Astrocyte of the spinal cord (primary cell): ENCODE measurements at regions not wholly inside any gene's neighbourhood (a gene's known extent, or its start where the extent isn't known, plus 50 kb on each side); places are given as distances from the start of the nearest gene placed in this dataset.

Experiments used
- DNase-seq: peaks from one replicate; pipeline ENCODE4 v3.0.0; 2011; ENCODE audit warnings: low read depth, low spot score
- H3K4me3 ChIP-seq: 2 replicates; pipeline ENCODE4 v1.5.1; 2011; ENCODE audit warnings: low read depth, mild to moderate bottlenecking, low read length, moderate library complexity
- in situ Hi-C: cut with HindIII; loops from 2 replicates; pipeline ENCODE4 v1.10.0; 2017; ENCODE audit warnings: low sequenced_read_pairs
- TF ChIP-seq, protein P1 (sequence below): IDR thresholded peaks from 2 replicates; pipeline ENCODE4 v1.5.1; 2012; ENCODE audit warnings: low read depth, mild to moderate bottlenecking, low read length, inconsistent platforms

DNA sequence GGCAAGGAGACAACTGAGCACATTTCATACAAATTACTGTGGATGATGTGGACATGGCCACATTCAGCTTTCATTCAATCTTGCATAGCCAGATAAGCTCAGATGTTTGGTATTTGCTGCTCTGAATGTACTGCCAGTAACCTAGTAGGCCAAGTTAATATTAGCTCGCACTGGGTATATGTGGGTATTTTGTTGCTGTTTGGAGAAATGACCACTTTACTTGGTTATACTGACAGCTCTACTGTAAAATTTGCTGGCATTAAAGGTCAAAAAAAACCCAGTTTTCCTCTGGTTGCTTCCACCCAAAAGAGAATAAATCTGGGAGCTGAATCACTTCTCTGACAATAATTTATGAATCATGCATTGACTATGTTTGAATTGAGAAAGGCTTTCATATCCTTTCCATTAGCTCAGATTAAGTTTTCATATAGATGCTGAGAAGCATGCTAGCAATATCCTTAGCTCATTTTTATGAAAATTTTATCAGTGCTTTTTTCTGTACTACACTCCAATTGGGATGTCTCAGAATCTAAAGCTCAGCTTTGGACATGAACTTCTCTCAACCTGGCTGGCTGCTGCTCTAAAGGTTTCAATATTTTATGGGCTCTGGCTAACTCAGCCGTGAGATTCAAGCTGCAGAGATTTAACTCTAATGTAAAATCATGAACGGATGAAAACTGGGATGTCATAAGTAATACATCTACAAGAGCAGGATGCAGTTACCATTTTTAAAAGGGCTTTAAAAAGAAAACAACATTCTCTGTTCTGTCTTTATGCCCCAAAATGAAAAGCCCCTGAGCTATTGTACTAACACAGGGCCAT, 330.0 kb downstream of the BARHL2 start:
- TF ChIP-seq, protein P1, sequence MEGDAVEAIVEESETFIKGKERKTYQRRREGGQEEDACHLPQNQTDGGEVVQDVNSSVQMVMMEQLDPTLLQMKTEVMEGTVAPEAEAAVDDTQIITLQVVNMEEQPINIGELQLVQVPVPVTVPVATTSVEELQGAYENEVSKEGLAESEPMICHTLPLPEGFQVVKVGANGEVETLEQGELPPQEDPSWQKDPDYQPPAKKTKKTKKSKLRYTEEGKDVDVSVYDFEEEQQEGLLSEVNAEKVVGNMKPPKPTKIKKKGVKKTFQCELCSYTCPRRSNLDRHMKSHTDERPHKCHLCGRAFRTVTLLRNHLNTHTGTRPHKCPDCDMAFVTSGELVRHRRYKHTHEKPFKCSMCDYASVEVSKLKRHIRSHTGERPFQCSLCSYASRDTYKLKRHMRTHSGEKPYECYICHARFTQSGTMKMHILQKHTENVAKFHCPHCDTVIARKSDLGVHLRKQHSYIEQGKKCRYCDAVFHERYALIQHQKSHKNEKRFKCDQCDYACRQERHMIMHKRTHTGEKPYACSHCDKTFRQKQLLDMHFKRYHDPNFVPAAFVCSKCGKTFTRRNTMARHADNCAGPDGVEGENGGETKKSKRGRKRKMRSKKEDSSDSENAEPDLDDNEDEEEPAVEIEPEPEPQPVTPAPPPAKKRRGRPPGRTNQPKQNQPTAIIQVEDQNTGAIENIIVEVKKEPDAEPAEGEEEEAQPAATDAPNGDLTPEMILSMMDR, result no peak
- in situ Hi-C loops, result no loop called here
- H3K4me3 ChIP-seq, result no peak overlapping the region
- peak; percentile 41 for DNase-seq

DNA sequence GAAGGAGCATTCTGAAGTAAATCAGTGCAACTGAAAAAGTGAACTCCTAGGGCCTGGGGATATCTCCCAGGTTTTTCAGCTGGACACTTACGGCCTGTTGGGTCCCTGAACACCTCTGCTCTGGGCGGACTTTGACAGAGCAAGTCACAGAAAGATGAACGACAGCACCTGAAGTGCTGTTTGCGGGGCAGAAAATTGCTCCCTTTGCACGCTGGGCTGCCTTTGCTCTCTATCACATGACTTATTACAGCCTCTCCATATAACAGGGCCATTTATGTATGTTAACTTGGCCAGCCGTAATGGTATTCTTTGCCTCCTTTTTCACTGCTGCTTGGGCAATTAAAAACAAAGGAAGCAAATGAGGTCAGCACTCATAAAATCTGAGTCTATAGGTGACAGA, 332.9 kb downstream of the BARHL2 start:
- H3K4me3 ChIP-seq, result no peak overlapping the region
- DNase-seq, result no peak
- TF ChIP-seq, protein P1, result no peak
- in situ Hi-C loops, result no loop called here

DNA sequence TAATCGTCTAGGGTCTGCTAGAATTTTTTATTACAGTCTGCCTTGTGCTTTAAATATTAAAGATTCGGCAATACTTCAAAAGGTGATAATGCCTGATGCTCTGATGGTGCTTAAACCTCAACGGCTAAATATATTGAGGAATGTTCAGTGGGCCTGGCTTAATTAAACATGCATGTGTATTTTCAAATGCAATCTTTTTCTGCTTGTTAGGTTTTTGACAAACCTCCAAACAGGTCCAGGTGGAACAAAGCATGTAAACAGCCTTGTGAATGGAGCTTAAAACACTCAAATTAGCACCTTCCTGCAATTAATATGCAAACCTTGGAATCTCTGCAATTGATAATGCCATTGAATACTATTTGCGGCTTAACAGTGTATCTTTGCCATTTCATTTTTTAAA, 334.9 kb downstream of the BARHL2 start:
- TF ChIP-seq, protein P1, result no peak
- in situ Hi-C loops, result no loop called here
- DNase-seq, result no peak
- H3K4me3 ChIP-seq, result no peak overlapping the region

DNA sequence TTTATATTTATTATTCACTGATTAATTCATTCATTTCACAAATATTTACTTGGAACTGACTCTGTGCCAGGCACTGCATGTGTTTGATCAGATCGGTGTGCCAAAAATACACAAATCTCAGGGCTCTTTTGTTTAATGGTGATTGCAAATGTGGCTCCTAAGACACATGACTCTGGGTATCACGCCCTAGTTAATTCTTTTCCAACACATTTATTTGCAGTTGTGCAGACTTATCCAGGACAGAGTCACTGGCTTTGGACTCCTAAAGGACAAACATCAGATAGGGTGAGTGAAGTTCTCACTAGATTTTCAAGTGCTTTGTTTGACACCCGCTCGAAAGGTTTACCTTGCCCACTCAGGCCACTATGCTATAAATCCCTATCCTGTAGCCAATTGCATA, 335.5 kb downstream of the BARHL2 start:
- no peak for DNase-seq
- in situ Hi-C loops, result no loop called here
- TF ChIP-seq, protein P1, result no peak
- H3K4me3 ChIP-seq, result no peak overlapping the region

DNA sequence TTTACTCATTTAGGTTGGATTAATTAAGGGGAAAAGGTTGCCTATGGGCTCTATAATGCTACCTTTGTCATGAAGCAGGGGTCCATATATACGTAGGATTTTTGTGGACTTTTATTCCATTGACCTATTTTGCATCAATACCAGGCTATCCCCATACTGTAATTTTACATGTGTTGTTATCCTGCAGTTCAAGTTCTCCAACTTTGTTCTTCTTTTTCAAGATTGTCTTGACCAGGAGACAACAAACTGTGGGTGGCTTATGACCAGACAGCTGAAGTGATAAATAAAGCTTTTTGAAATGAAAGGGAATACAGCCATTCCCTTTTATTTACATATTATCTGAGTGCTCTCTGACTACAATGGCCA, 345.7 kb downstream of the BARHL2 start:
- TF ChIP-seq, protein P1, result no peak
- H3K4me3 ChIP-seq, result no peak overlapping the region
- in situ Hi-C loops, result no loop called here
- DNase-seq, result no peak

DNA sequence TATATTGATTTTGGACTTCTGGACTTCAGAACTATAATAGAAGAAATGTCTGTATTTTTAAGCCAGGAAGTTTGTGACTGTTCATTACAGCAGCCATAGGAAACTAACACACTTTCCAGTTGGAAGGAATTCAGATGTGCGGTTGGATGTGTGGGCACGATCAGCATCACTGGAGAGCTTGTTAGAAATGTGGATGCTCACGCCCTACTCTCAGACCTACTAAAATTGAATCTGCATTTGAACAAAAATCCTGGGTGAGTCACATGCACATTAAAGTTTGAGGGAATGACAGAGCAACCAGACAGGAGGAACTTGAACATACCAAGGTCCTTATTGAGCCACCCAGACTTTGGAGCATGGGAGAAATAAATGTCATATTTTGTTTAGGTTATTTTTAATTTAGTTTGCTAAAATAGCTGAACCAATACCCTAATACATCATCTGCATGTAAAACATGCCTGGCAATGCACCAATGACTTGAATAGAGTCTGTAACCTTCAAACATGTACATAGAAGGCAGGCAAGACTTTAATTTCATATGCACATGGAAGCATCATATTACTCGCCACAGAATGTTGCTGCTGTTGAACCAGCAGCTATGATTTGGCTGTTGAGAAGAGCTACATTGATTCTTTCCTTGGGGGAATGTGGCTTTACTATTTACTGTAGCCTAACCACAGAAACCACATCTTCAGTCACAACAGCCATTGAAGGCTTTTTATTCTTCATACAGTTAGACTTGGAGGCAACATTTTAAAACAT, 346.2 kb downstream of the BARHL2 start:
- no peak overlapping the region for H3K4me3 ChIP-seq
- in situ Hi-C loops, result no loop called here
- TF ChIP-seq, protein P1, result no peak
- DNase-seq, result peak; percentile 81
